CD14-positive monocyte (primary cell): ENCODE measurements at regions not wholly inside any gene's neighbourhood (a gene's known extent, or its start where the extent isn't known, plus 50 kb on each side); places are given as distances from the start of the nearest gene placed in this dataset.

ENCODE experiments used
- DNase-seq, 3 donors: peaks; one replicate each; pipeline ENCODE4 v3.0.0-alpha.2; 2011 to 2022
- H2AFZ ChIP-seq: 2 replicates; pipeline ENCODE4 v1.6.0; 2012; ENCODE audit warnings: mild to moderate bottlenecking, low read depth, low read length, inconsistent platforms; ENCODE audit not compliant: insufficient read depth, poor library complexity, severe bottlenecking
- H3K27ac ChIP-seq, 2 donors: 1 replicate in 1 of 2; 2 replicates in 1 of 2; pipeline ENCODE4 v1.5.1; 2012 to 2013; ENCODE audit warnings: low read length in 2 of 2, control low read depth in 1 of 2, inconsistent platforms in 1 of 2, low read depth in 1 of 2, mild to moderate bottlenecking in 1 of 2
- H3K27me3 ChIP-seq, 2 donors: one replicate each; pipeline versions ENCODE4 v1.6.0 to v1.6.1; 2011 to 2013; ENCODE audit warnings: low read length in 2 of 2; ENCODE audit not compliant: control insufficient read depth in 2 of 2, insufficient read depth in 2 of 2
- H3K36me3 ChIP-seq, 2 donors: replicated peaks in 1 of 2; 1 replicate in 1 of 2; 2 replicates in 1 of 2; pipeline versions ENCODE4 v1.5.1 to v1.6.1; 2012 to 2013; ENCODE audit warnings: low read length in 2 of 2, control low read depth in 1 of 2, inconsistent platforms in 1 of 2, mild to moderate bottlenecking in 1 of 2; ENCODE audit not compliant: insufficient read depth in 2 of 2, control insufficient read depth in 1 of 2
- H3K4me1 ChIP-seq, 2 donors: 1 replicate in 1 of 2; 2 replicates in 1 of 2; pipeline versions ENCODE4 v1.5.1 to v1.6.1; 2012 to 2013; ENCODE audit warnings: low read length in 2 of 2, control low read depth in 1 of 2, inconsistent platforms in 1 of 2, mild to moderate bottlenecking in 1 of 2, moderate library complexity in 1 of 2; ENCODE audit not compliant: insufficient read depth in 2 of 2, control insufficient read depth in 1 of 2
- H3K4me2 ChIP-seq: replicated peaks from 2 replicates; pipeline ENCODE3; 2012; ENCODE audit warnings: low read length, moderate library complexity, mild to moderate bottlenecking; ENCODE audit not compliant: poor library complexity, severe bottlenecking; ENCODE audit errors: extremely low read depth
- H3K4me3 ChIP-seq, 3 experiments: fragments of 200-600 bp in 1 of 3; sonication (generic) in 1 of 3; replicated peaks in 1 of 3; 1 replicate in 2 of 3; 2 replicates in 1 of 3; pipeline ENCODE4 v1.5.1; 2011 to 2013; ENCODE audit warnings: low read length in 3 of 3, mild to moderate bottlenecking in 3 of 3, control low read depth in 2 of 3, low read depth in 2 of 3, inconsistent platforms in 1 of 3, moderate library complexity in 1 of 3
- H3K79me2 ChIP-seq: 2 replicates; pipeline ENCODE4 v1.6.0; 2012; ENCODE audit warnings: mild to moderate bottlenecking, control low read depth, inconsistent platforms, low read length, moderate library complexity; ENCODE audit not compliant: insufficient read depth
- H3K9ac ChIP-seq: 2 replicates; pipeline ENCODE4 v1.6.0; 2017; ENCODE audit warnings: low read length, mild to moderate bottlenecking; ENCODE audit not compliant: insufficient read depth, poor library complexity, severe bottlenecking
- H3K9me3 ChIP-seq, 2 donors: replicated peaks in 1 of 2; 1 replicate in 1 of 2; 2 replicates in 1 of 2; pipeline versions ENCODE4 v1.5.1 to v1.6.1; 2012 to 2013; ENCODE audit warnings: low read length in 2 of 2, control low read depth in 1 of 2; ENCODE audit not compliant: control insufficient read depth in 1 of 2, insufficient read depth in 1 of 2
- H4K20me1 ChIP-seq: 2 replicates; pipeline ENCODE4 v1.6.0; 2012; ENCODE audit warnings: mild to moderate bottlenecking, low read length, control low read depth, moderate library complexity; ENCODE audit not compliant: insufficient read depth
- H3K27ac Mint-ChIP-seq, 7 donors: one replicate each; pipeline ENCODE4 v1.8.0; 2020; ENCODE audit warnings: mild to moderate bottlenecking in 7 of 7, mixed read lengths in 7 of 7, moderate library complexity in 6 of 7, inconsistent platforms in 2 of 7
- H3K27me3 Mint-ChIP-seq, 3 donors: one replicate each; pipeline ENCODE4 v1.8.0; 2021 to 2022; ENCODE audit warnings: low read depth in 3 of 3, mild to moderate bottlenecking in 3 of 3, mixed read lengths in 3 of 3, moderate library complexity in 3 of 3, inconsistent platforms in 1 of 3
- H3K36me3 Mint-ChIP-seq, 2 donors: one replicate each; pipeline ENCODE4 v1.8.0; 2020; ENCODE audit warnings: mixed read lengths in 2 of 2, inconsistent platforms in 1 of 2, mild to moderate bottlenecking in 1 of 2
- H3K4me1 Mint-ChIP-seq: one replicate; pipeline ENCODE4 v1.8.0; 2020; ENCODE audit warnings: mild to moderate bottlenecking, mixed read lengths
- H3K4me3 Mint-ChIP-seq, 2 donors: one replicate each; pipeline ENCODE4 v1.8.0; 2020; ENCODE audit warnings: mild to moderate bottlenecking in 2 of 2, mixed read lengths in 2 of 2, moderate library complexity in 1 of 2
- H3K9me3 Mint-ChIP-seq, 7 donors: one replicate each; pipeline ENCODE4 v1.8.0; 2020 to 2022; ENCODE audit warnings: mixed read lengths in 7 of 7, mild to moderate bottlenecking in 6 of 7, moderate library complexity in 6 of 7, inconsistent platforms in 2 of 7
- WGBS: methylation state at CpG from one replicate; pipeline ENCODE4 v1.1.5; 2013; ENCODE audit warnings: missing lambda C conversion rate; ENCODE audit not compliant: insufficient coverage; 5-methylcytosine and 5-hydroxymethylcytosine counted together
- intact Hi-C, 2 donors: fragments of 100-400 bp; cut with micrococcal nuclease; formaldehyde crosslinking; loops; one replicate each; pipeline versions ENCODE4 v1.15.0 to v1.15.1; 2023
- TF ChIP-seq, protein P1 (sequence below): fragments of 200-600 bp; IDR thresholded peaks from one replicate; pipeline ENCODE4 v1.8.0; 2022; ENCODE audit warnings: antibody characterized with exemption, mild to moderate bottlenecking

DNA sequence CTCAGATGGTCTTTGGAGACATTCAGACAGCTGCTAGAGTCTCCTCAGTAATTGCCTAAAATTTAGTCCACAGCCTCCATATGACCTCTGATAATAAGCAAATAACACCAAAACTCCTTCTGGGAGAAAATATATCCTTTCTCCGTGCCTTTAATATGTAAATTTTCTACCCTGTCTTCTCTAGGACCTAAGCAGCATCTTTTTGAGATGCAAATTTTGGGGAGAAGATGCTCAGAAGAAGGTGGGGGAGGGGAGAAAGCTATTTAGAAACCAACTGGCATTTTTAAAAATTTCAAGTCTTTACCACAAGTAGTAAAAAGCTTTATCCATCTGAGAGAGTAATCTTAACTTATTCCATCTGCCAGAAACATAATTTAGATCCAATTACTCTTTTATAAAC is 91.8 kb upstream of the KCNK12 start:
- Mint-ChIP-seq H3K9me3 (peaks cover 0 to 2% (median 0%) of the 10 kb centered on the region in 7 donors), H3K4me1 (no peaks in the 10 kb centered on the region), H3K4me3 (no peak overlapping the region), H3K36me3 (no peaks in the 10 kb centered on the region), H3K27me3 (peaks cover 3 to 4% (median 4%) of the 10 kb centered on the region in 3 donors), H3K27ac (no peak overlapping the region)
- Histone ChIP-seq H3K9ac (no peak overlapping the region), H4K20me1 (no peaks in the 10 kb centered on the region), H3K4me3 (no peak overlapping the region), H3K4me2 (no peak overlapping the region), H2AFZ (no peak overlapping the region), H3K9me3 (no peaks in the 10 kb centered on the region), H3K27me3 (no peaks in the 10 kb centered on the region), H3K4me1 (no peaks in the 10 kb centered on the region), H3K79me2 (no peaks in the 10 kb centered on the region), H3K36me3 (no peaks in the 10 kb centered on the region), H3K27ac (no peak overlapping the region)
- WGBS = no CpG with 5 or more reads among the region's 1 CpG
- TF ChIP-seq, protein P1, sequence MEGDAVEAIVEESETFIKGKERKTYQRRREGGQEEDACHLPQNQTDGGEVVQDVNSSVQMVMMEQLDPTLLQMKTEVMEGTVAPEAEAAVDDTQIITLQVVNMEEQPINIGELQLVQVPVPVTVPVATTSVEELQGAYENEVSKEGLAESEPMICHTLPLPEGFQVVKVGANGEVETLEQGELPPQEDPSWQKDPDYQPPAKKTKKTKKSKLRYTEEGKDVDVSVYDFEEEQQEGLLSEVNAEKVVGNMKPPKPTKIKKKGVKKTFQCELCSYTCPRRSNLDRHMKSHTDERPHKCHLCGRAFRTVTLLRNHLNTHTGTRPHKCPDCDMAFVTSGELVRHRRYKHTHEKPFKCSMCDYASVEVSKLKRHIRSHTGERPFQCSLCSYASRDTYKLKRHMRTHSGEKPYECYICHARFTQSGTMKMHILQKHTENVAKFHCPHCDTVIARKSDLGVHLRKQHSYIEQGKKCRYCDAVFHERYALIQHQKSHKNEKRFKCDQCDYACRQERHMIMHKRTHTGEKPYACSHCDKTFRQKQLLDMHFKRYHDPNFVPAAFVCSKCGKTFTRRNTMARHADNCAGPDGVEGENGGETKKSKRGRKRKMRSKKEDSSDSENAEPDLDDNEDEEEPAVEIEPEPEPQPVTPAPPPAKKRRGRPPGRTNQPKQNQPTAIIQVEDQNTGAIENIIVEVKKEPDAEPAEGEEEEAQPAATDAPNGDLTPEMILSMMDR = no peak
- no peak for DNase-seq
- intact Hi-C loops = no loop called here

DNA sequence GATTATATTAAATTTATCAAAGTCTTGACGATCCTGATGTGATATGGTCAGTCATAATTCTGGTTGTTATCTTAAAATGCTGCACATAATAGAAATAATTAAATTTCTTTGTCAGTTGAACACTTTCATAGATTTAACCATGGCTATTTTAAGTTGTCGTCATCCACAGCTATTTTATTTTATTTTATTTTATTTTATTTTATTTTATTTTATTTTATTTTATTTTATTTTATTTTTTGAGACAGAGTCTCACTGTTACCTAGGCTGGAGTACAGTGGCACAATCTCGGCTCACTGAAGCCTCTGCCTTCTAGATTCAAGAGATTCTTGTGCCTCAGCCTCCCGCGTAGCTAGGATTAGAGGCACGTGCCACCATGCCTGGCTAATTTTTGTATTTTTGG is 90.5 kb upstream of the KCNK12 start:
- no peaks in the 10 kb centered on the region for H3K4me1 ChIP-seq
- Mint-ChIP-seq H3K36me3 (no peaks in the 10 kb centered on the region), H3K27ac (no peak overlapping the region), H3K4me1 (no peaks in the 10 kb centered on the region), H3K9me3 (peaks cover 0 to 2% (median 0%) of the 10 kb centered on the region in 7 donors), H3K4me3 (no peak overlapping the region), H3K27me3 (peaks cover 2 to 6% (median 5%) of the 10 kb centered on the region in 3 donors)
- H2AFZ ChIP-seq = no peak overlapping the region
- no peaks in the 10 kb centered on the region for H3K36me3 ChIP-seq
- no peak for DNase-seq
- no peak overlapping the region for H3K4me2 ChIP-seq
- no peaks in the 10 kb centered on the region for H3K9me3 ChIP-seq
- no peaks in the 10 kb centered on the region for H4K20me1 ChIP-seq
- no peak overlapping the region for H3K4me3 ChIP-seq
- no peaks in the 10 kb centered on the region for H3K79me2 ChIP-seq
- 100% methylated on average over 1 of the region's 6 CpGs for WGBS
- H3K27me3 ChIP-seq = no peaks in the 10 kb centered on the region
- H3K9ac ChIP-seq = no peak overlapping the region
- intact Hi-C loops = no loop called here
- TF ChIP-seq, protein P1 = no peak
- H3K27ac ChIP-seq = no peak overlapping the region
